SK-N-SH (cell line): ENCODE measurements at regions not wholly inside any gene's neighbourhood (a gene's known extent, or its start where the extent isn't known, plus 50 kb on each side); places are given as distances from the start of the nearest gene placed in this dataset.
A peak's percentile ranks its signal among the peaks of the same experiment; 100 is the strongest.

Experiments
- CHD2 ChIP-seq: fragments of 150-350 bp; IDR thresholded peaks from 2 replicates; pipeline ENCODE4 v1.6.1; 2018; ENCODE audit warnings: low read length; ENCODE audit not compliant: partially characterized antibody
- EP300 ChIP-seq, 2 experiments: IDR thresholded peaks; 2 replicates each; pipeline versions ENCODE4 v1.4.0 to v1.6.1; 2012; ENCODE audit warnings: borderline replicate concordance in 1 of 2, low read depth in 1 of 2, low read length in 1 of 2
- JUND ChIP-seq: IDR thresholded peaks from 2 replicates; pipeline ENCODE4 v1.4.0; 2012
- POLR2AphosphoS5 ChIP-seq: IDR thresholded peaks from 2 replicates; pipeline ENCODE4 v1.6.1; 2012; ENCODE audit warnings: low read depth, low read length
- RFX5 ChIP-seq: IDR thresholded peaks from 2 replicates; pipeline ENCODE4 v1.6.1; 2012; ENCODE audit warnings: mild to moderate bottlenecking, improper control_type of control experiment, low read length
- TEAD4 ChIP-seq: IDR thresholded peaks from 2 replicates; pipeline ENCODE4 v1.4.0; 2012; ENCODE audit warnings: mild to moderate bottlenecking, borderline replicate concordance; ENCODE audit not compliant: insufficient read depth
- YY1 ChIP-seq: IDR thresholded peaks from 2 replicates; pipeline ENCODE4 v1.4.0; 2012; ENCODE audit warnings: low read depth, mild to moderate bottlenecking
- TF ChIP-seq, protein P1 (sequence below): fragments of 200-600 bp; sonication (generic); IDR thresholded peaks from 2 replicates; pipeline ENCODE4 v1.6.1; 2017; ENCODE audit warnings: antibody characterized with exemption, mild to moderate bottlenecking, moderate library complexity
- TF ChIP-seq, protein P2 (sequence below): IDR thresholded peaks from 2 replicates; pipeline ENCODE4 v1.4.0; 2012; ENCODE audit warnings: low read depth, borderline replicate concordance
- TF ChIP-seq, protein P3 (sequence below): IDR thresholded peaks from 2 replicates; pipeline ENCODE4 v1.6.1; 2012; ENCODE audit warnings: mild to moderate bottlenecking, low read depth, low read length, moderate library complexity

DNA sequence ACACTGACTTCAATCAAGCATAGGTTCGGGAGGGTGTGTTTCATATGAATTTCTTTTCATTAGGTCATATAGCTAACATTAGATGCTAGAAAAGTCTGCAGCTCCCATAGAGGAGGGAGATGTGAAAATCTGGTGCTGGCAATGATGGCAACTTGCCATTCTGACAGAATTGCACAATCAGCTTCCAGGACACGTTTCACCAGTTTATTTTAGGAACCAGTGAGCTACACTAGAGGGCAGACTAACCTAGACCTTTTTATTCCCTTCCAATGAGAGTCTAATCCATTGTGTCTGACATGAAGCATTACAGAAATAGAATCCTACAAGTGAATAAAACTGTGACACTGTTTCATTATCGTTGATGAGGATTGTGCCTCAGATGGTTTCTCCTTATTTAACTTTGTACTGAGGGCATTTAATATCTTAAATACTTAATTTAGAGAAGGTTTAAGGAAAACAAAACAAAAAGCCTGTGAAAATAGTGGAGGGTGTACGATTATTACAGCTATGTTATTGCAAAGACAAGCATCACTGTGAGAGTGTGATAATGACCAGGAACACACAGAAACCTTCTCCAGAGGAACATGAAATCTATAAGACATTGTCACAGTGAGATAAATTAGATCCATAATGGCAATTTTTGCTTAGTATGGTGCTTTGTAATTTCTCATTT lies 363.3 kb upstream of the RPS23 start:
- TF ChIP-seq POLR2AphosphoS5 (no peak), CHD2 (peak; percentile 66), YY1 (no peak), JUND (no peak), RFX5 (no peak), TEAD4 (no peak), EP300 (IDR thresholded peaks at IDR 0.05; ENCODE audit: borderline replicate concordance in 1 of 2, low read depth in 1 of 2, low read length in 1 of 2) (peak in 1 of 2 experiments; percentile 46; a peak in 1 of 4 replicates)
- TF ChIP-seq, protein P1, sequence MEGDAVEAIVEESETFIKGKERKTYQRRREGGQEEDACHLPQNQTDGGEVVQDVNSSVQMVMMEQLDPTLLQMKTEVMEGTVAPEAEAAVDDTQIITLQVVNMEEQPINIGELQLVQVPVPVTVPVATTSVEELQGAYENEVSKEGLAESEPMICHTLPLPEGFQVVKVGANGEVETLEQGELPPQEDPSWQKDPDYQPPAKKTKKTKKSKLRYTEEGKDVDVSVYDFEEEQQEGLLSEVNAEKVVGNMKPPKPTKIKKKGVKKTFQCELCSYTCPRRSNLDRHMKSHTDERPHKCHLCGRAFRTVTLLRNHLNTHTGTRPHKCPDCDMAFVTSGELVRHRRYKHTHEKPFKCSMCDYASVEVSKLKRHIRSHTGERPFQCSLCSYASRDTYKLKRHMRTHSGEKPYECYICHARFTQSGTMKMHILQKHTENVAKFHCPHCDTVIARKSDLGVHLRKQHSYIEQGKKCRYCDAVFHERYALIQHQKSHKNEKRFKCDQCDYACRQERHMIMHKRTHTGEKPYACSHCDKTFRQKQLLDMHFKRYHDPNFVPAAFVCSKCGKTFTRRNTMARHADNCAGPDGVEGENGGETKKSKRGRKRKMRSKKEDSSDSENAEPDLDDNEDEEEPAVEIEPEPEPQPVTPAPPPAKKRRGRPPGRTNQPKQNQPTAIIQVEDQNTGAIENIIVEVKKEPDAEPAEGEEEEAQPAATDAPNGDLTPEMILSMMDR, result peak; percentile 78
- TF ChIP-seq, protein P2, sequence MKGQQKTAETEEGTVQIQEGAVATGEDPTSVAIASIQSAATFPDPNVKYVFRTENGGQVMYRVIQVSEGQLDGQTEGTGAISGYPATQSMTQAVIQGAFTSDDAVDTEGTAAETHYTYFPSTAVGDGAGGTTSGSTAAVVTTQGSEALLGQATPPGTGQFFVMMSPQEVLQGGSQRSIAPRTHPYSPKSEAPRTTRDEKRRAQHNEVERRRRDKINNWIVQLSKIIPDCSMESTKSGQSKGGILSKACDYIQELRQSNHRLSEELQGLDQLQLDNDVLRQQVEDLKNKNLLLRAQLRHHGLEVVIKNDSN, result no peak
- TF ChIP-seq, protein P3, sequence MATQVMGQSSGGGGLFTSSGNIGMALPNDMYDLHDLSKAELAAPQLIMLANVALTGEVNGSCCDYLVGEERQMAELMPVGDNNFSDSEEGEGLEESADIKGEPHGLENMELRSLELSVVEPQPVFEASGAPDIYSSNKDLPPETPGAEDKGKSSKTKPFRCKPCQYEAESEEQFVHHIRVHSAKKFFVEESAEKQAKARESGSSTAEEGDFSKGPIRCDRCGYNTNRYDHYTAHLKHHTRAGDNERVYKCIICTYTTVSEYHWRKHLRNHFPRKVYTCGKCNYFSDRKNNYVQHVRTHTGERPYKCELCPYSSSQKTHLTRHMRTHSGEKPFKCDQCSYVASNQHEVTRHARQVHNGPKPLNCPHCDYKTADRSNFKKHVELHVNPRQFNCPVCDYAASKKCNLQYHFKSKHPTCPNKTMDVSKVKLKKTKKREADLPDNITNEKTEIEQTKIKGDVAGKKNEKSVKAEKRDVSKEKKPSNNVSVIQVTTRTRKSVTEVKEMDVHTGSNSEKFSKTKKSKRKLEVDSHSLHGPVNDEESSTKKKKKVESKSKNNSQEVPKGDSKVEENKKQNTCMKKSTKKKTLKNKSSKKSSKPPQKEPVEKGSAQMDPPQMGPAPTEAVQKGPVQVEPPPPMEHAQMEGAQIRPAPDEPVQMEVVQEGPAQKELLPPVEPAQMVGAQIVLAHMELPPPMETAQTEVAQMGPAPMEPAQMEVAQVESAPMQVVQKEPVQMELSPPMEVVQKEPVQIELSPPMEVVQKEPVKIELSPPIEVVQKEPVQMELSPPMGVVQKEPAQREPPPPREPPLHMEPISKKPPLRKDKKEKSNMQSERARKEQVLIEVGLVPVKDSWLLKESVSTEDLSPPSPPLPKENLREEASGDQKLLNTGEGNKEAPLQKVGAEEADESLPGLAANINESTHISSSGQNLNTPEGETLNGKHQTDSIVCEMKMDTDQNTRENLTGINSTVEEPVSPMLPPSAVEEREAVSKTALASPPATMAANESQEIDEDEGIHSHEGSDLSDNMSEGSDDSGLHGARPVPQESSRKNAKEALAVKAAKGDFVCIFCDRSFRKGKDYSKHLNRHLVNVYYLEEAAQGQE, result no peak
